CD1c-positive myeloid dendritic cell (primary cell): ENCODE measurements at regions not wholly inside any gene's neighbourhood (a gene's known extent, or its start where the extent isn't known, plus 50 kb on each side); places are given as distances from the start of the nearest gene placed in this dataset.

Experiments
- DNase-seq: peaks from one replicate; pipeline ENCODE4 v3.0.0-alpha.2; 2016; ENCODE audit errors: extremely low spot score

DNA sequence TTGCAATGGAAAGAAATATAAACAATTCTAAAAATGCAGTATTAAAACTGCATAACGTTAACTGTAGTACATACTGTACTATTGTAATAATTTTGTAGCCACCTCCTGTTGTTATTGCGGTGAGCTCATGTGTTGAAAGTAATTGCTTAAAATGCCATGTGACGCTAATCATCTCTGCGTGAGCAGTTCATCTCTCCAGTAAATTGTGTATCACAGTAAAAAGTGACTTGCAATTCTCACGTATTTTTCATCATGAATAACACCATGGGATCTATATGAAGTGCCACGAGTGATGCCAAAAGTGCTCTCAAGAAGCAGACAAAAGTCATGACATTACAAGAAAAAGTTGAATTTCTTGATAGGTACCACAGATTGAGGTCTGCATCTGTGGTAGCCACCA lies 82.4 kb upstream of the CYYR1 start:
- DNase-seq = no peak

DNA sequence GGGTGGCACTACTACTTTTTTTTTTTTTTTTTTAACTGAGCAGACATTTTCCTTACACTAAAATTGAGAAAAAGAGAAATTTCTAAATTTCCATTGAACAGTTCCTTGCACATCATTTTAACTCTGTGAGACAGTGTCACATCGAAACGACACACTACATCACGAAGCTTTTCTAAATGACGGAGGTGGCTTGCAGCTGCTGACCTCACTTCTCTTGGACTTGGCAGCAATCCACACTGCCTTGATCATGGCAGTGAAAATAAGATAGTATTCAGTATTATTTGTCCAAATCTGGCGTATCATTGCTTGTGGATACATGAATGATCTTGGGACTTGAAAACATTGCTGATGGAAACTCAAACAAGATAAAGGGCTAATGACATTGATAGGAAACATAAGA lies 80.3 kb upstream of the CYYR1 start:
- DNase-seq = no peak

DNA sequence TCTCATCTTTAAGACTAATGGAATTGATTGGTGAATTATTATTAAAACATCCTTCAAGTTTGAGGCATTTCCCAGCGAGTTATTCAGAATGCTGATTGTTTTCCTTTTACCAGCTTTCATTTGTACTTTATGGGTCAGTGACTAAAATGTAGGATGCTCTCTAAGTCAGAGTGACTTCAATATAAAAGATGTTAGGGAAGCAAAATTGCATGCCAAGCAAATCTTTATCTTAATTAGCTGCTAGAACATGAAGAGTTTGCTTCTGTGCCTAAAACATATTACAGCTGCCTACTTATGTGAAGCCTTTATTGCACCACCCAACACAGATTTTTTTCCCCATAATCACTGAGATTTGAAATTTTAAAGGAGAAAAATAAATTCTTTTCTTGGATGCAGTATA lies 79.8 kb upstream of the CYYR1 start:
- DNase-seq = no peak

DNA sequence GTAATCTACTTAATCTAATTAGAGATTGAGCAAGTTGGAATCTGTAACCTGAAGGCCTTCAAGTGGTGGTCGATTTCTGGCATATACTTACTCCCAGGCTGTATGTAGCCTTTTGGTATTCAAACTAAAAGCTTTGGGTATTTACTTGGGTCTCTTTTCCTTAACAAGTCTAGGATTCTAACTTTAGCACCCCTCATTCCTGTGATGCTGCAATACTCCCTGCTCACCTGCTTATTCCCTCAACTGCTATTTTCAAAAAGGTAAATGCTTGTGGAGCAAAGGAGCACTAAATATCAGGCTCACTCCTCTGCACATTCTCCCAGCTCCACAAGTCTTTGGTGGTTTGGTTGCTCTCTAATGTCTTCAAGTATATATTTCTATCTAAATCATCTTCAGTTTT lies 68.0 kb upstream of the CYYR1 start:
- no peak for DNase-seq

DNA sequence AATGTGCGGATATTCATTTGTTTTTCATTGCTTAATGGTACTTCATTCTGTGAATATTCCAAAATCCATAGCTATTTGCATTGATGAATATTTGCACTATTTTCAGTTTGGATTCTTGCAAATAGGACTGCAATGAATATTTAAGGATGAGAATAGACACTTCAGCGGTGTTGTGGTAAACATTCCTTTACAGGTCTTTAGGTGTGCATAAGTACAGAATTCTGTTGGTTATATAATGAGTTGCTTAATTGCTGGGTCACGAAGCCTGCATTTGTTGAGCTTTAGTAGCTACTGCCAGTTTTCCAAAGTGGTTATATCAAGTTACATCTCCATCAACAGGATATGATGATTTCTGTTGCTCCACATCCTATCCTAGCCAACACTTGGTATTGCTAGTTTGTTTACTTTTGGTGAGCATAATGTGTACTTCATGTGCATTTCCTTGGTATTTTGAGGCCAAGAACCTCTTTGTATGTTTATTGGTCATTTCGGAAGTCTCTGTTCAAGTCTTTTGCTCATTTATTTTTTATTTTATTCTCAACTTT lies 64.2 kb upstream of the CYYR1 start:
- DNase-seq = no peak

DNA sequence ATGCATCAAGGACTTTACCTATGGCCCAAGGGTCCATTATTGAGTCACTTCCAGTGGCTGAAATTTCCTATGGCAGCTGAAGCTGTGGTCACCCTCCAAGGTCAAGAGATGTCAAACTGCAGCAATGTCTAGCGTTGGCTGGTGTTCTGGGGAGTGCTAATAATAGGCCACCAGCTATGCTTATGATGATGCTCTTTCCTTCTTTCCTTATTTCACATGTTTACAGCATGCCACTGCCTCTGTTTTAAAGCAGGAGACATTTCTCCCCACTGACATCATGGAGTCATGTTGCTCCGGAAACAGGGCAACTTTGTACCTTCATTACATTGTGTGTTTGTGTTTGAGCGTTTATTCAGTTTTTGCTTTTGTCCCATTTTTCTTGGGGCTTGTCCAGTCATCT lies 62.6 kb upstream of the CYYR1 start:
- no peak for DNase-seq

DNA sequence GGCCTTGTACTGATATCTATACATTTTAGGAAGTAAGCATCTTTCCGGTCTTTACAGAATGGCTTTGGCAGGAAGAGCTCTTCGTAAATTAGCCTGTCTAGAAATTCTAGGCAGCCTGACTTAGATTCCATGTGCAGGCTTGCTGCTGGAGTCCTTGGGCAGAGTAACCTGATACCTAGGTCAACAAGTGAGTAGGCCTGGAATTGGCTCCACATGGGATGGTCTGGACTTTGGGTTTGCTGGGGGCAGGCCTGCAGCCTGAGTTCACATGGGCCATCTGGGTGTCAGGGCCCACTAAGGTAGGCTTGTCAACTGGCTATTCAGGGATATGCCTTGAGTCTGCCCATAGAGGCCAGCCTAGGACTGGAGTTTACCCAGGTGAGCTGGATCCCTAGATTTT lies 59.6 kb upstream of the CYYR1 start:
- no peak for DNase-seq

DNA sequence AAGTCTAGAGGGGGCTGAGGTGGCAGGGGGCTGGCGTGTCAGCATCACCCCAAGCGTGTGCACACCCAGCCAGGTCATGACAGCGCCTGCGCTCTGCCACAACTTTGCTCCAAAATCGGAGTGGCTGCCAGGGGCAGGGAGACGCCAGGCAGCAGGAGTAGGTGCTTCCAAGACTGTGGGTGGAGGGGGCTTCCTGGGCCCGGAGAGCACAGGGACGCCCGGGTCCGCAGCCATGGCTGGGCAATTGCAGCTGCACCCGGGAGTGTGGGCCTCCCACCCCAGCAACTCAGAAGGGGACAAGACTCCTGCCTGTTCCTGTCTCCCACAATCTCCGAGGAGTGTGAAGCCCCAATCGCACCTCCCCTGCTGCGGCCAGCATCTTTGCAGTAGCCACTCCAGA lies 53.1 kb upstream of the CYYR1 start:
- no peak for DNase-seq

DNA sequence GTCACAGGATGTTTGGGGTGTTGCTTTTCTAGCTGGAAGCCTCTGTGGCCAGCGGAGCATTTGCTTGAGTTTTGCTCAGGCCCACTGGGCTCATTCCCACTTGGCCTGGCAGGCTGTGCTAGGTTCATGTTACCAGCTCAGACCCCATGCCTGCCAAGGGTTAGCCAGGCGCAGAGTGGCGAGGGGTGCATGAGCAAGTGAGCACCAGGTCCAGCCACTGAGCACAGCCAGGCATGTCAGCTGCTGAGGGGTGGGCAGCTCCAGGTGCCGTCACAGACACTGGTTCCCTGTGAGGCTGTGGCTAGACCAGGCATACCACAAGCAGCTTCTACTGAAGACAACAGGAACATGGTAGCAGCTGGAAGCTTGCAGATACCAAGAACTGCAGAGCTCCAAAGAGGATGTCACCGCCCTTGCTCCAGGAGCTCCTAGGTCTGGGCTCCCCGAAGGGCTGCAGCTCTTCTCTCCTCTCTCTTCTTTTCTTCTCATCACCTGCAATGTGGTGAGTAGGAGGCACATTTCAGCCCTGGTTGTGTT lies 52.0 kb upstream of the CYYR1 start:
- no peak for DNase-seq
